H9 (cell line): ENCODE measurements at regions not wholly inside any gene's neighbourhood (a gene's known extent, or its start where the extent isn't known, plus 50 kb on each side); places are given as distances from the start of the nearest gene placed in this dataset.

Experiments used
- DNase-seq: peaks from one replicate; pipeline ENCODE4 v3.0.0-alpha.2; 2017
- H2AFZ ChIP-seq: one replicate; pipeline ENCODE4 v1.6.1; 2013; ENCODE audit warnings: mild to moderate bottlenecking, low read length, control low read depth, moderate library complexity
- H2AK5ac ChIP-seq: 2 replicates; pipeline ENCODE4 v1.6.1; 2013; ENCODE audit warnings: low read length, control low read depth, mixed read lengths; ENCODE audit not compliant: insufficient read length
- H2BK120ac ChIP-seq: one replicate; pipeline ENCODE4 v1.6.1; 2013; ENCODE audit warnings: low read depth, mild to moderate bottlenecking, low read length, control low read depth, inconsistent platforms; ENCODE audit not compliant: poor library complexity, severe bottlenecking
- H2BK12ac ChIP-seq: 2 replicates; pipeline ENCODE4 v1.6.1; 2013; ENCODE audit warnings: low read length, control low read depth, mixed read lengths, low read depth; ENCODE audit not compliant: insufficient read length
- H2BK15ac ChIP-seq: 2 replicates; pipeline ENCODE4 v1.6.1; 2013; ENCODE audit warnings: low read depth, low read length, control low read depth
- H2BK20ac ChIP-seq: one replicate; pipeline ENCODE4 v1.6.1; 2013; ENCODE audit warnings: low read depth, mild to moderate bottlenecking, low read length, control low read depth, inconsistent platforms; ENCODE audit not compliant: poor library complexity, severe bottlenecking
- H2BK5ac ChIP-seq: 2 replicates; pipeline ENCODE4 v1.6.1; 2013; ENCODE audit warnings: low read length, control low read depth, mixed read lengths; ENCODE audit not compliant: insufficient read length
- H3K14ac ChIP-seq: 2 replicates; pipeline ENCODE4 v1.6.1; 2013; ENCODE audit warnings: low read length, control low read depth; ENCODE audit not compliant: insufficient read depth
- H3K18ac ChIP-seq: 2 replicates; pipeline ENCODE4 v1.6.1; 2013; ENCODE audit warnings: low read depth, mild to moderate bottlenecking, mixed read lengths, low read length, control low read depth; ENCODE audit not compliant: insufficient read length
- H3K23ac ChIP-seq: 2 replicates; pipeline ENCODE4 v1.6.1; 2013; ENCODE audit warnings: low read length, control low read depth, mixed read lengths, low read depth; ENCODE audit not compliant: insufficient read length
- H3K23me2 ChIP-seq: 2 replicates; pipeline ENCODE4 v1.6.1; 2013; ENCODE audit warnings: low read depth, mild to moderate bottlenecking, mixed read lengths, low read length, control low read depth; ENCODE audit not compliant: insufficient read length, poor library complexity, severe bottlenecking
- H3K27ac ChIP-seq: 2 replicates; pipeline ENCODE4 v1.5.1; 2013; ENCODE audit warnings: low read length, control low read depth, mixed read lengths, low read depth; ENCODE audit not compliant: insufficient read length
- H3K27me3 ChIP-seq: 2 replicates; pipeline ENCODE4 v1.6.1; 2013; ENCODE audit warnings: low read length, control low read depth, inconsistent platforms; ENCODE audit not compliant: insufficient read depth
- H3K4ac ChIP-seq: 2 replicates; pipeline ENCODE4 v1.6.1; 2013; ENCODE audit warnings: low read depth, mild to moderate bottlenecking, control low read depth, inconsistent platforms, low read length, moderate library complexity
- H3K4me1 ChIP-seq: 2 replicates; pipeline ENCODE4 v1.6.1; 2013; ENCODE audit warnings: low read length, control low read depth, inconsistent platforms; ENCODE audit not compliant: insufficient read depth
- H3K4me2 ChIP-seq: 2 replicates; pipeline ENCODE4 v1.6.1; 2013; ENCODE audit warnings: low read length, control low read depth, mixed read lengths; ENCODE audit not compliant: insufficient read length, insufficient read depth
- H3K56ac ChIP-seq: 2 replicates; pipeline ENCODE4 v1.6.1; 2013; ENCODE audit warnings: low read depth, mild to moderate bottlenecking, mixed read lengths, low read length, control low read depth; ENCODE audit not compliant: insufficient read length
- H3K79me1 ChIP-seq: 2 replicates; pipeline ENCODE4 v1.6.1; 2013; ENCODE audit warnings: low read depth, mild to moderate bottlenecking, moderate library complexity, low read length, control low read depth, inconsistent platforms; ENCODE audit not compliant: insufficient read depth, poor library complexity, severe bottlenecking
- H3K79me2 ChIP-seq: 2 replicates; pipeline ENCODE4 v1.6.1; 2013; ENCODE audit warnings: low read length, control low read depth, inconsistent platforms; ENCODE audit not compliant: insufficient read depth
- H3K9ac ChIP-seq: 2 replicates; pipeline ENCODE4 v1.6.1; 2013; ENCODE audit warnings: low read length, control low read depth, mixed read lengths; ENCODE audit not compliant: insufficient read length; ENCODE audit errors: extremely low read depth
- H3K9me3 ChIP-seq: one replicate; pipeline ENCODE4 v1.6.1; 2013; ENCODE audit warnings: low read depth, low read length, inconsistent platforms; ENCODE audit not compliant: control insufficient read depth
- H3T11ph ChIP-seq: one replicate; pipeline ENCODE4 v1.6.1; 2013; ENCODE audit warnings: mild to moderate bottlenecking, low read length, control low read depth, inconsistent platforms
- H4K20me1 ChIP-seq: one replicate; pipeline ENCODE4 v1.6.1; 2013; ENCODE audit not compliant: control insufficient read depth, insufficient read length, insufficient read depth
- H4K5ac ChIP-seq: 2 replicates; pipeline ENCODE4 v1.6.1; 2013; ENCODE audit warnings: low read depth, mild to moderate bottlenecking, mixed read lengths, low read length, control low read depth; ENCODE audit not compliant: insufficient read length
- H4K8ac ChIP-seq: replicated peaks from 2 replicates; pipeline ENCODE4 v1.6.1; 2013; ENCODE audit warnings: low read length, control low read depth, mixed read lengths, low read depth; ENCODE audit not compliant: insufficient read length
- H4K91ac ChIP-seq: 2 replicates; pipeline ENCODE4 v1.6.1; 2013; ENCODE audit warnings: low read depth, mild to moderate bottlenecking, moderate library complexity, mixed read lengths, low read length, control low read depth; ENCODE audit not compliant: insufficient read length
- H3K27ac Mint-ChIP-seq, 3 experiments: 2 replicates in 2 of 3; 3 replicates in 1 of 3; pipeline ENCODE4 v1.8.0; 2020 to 2021; ENCODE audit warnings: mixed read lengths in 3 of 3, mild to moderate bottlenecking in 1 of 3, moderate library complexity in 1 of 3
- H3K27me3 Mint-ChIP-seq: 2 replicates; pipeline ENCODE4 v1.8.0; 2021; ENCODE audit warnings: low read depth, mild to moderate bottlenecking, moderate library complexity, mixed read lengths
- H3K36me3 Mint-ChIP-seq, 3 experiments: 2 replicates in 2 of 3; 3 replicates in 1 of 3; pipeline ENCODE4 v1.8.0; 2020 to 2021; ENCODE audit warnings: low read depth in 3 of 3, mixed read lengths in 3 of 3; ENCODE audit not compliant: insufficient read depth in 1 of 3
- H3K4me1 Mint-ChIP-seq, 2 experiments: 2 replicates each; pipeline ENCODE4 v1.8.0; 2020; ENCODE audit warnings: mixed read lengths in 2 of 2
- H3K4me3 Mint-ChIP-seq, 2 experiments: 2 replicates in 1 of 2; 3 replicates in 1 of 2; pipeline ENCODE4 v1.8.0; 2020 to 2021; ENCODE audit warnings: mild to moderate bottlenecking in 2 of 2, mixed read lengths in 2 of 2, moderate library complexity in 1 of 2
- H3K9me3 Mint-ChIP-seq, 2 experiments: 2 replicates in 1 of 2; 3 replicates in 1 of 2; pipeline ENCODE4 v1.8.0; 2020; ENCODE audit warnings: mild to moderate bottlenecking in 2 of 2, mixed read lengths in 2 of 2, moderate library complexity in 1 of 2
- CTCF ChIP-seq: fragments of 200-600 bp; sonication (generic); conservative IDR thresholded peaks from 3 replicates; pipeline ENCODE4 v1.8.0; 2021; ENCODE audit warnings: antibody characterized with exemption, mild to moderate bottlenecking
- WGBS: extraction: QIAGEN DNeasy Blood & Tissue Kit; methylation state at CpG from one replicate; pipeline ENCODE4 v1.1.7; 2013; ENCODE audit warnings: missing lambda C conversion rate, low lambda C conversion rate, mixed read lengths; ENCODE audit not compliant: insufficient read length; ENCODE audit errors: extremely low coverage; 5-methylcytosine and 5-hydroxymethylcytosine counted together

GRCh38 chr14:87397499-87397898 is 595.5 kb downstream of the GALC start:
- H3K9me3 Mint-ChIP-seq = no peaks in the 10 kb centered on the region
- H3K9ac ChIP-seq = no peak overlapping the region
- H2BK5ac ChIP-seq = no peak overlapping the region

More at GRCh38 chr14:87397499-87397898, 595.5 kb downstream of the GALC start:
- no peaks in the 10 kb centered on the region for H4K20me1 ChIP-seq
- H4K5ac ChIP-seq = no peak overlapping the region
- no peak overlapping the region for H4K91ac ChIP-seq
- H2BK20ac ChIP-seq = no peak overlapping the region
- Mint-ChIP-seq H3K27ac (no peak overlapping the region), H3K36me3 (no peaks in the 10 kb centered on the region), H3K27me3 (no peaks in the 10 kb centered on the region), H3K4me3 (no peak overlapping the region), H3K4me1 (no peaks in the 10 kb centered on the region)
- no peak overlapping the region for H2BK120ac ChIP-seq
- no peaks in the 10 kb centered on the region for H3K27me3 ChIP-seq
- no peaks in the 10 kb centered on the region for H3K4me1 ChIP-seq
- H2BK12ac ChIP-seq = no peak overlapping the region
- H3K79me2 ChIP-seq = no peaks in the 10 kb centered on the region
- no peak overlapping the region for H3K56ac ChIP-seq
- H4K8ac ChIP-seq = no peak overlapping the region
- no CpG with 5 or more reads among the region's 4 CpGs for WGBS
- no peak overlapping the region for H3K18ac ChIP-seq
- DNase-seq = no peak
- no peak overlapping the region for H3T11ph ChIP-seq
- H2BK15ac ChIP-seq = no peak overlapping the region
- no peaks in the 10 kb centered on the region for H3K79me1 ChIP-seq
- no peak for TF ChIP-seq CTCF
- H3K23ac ChIP-seq = no peak overlapping the region
- H3K14ac ChIP-seq = no peak overlapping the region
- no peaks in the 10 kb centered on the region for H3K9me3 ChIP-seq
- no peak overlapping the region for H2AK5ac ChIP-seq
- no peak overlapping the region for H3K27ac ChIP-seq
- H3K4me2 ChIP-seq = no peak overlapping the region
- H2AFZ ChIP-seq = no peak overlapping the region
- H3K23me2 ChIP-seq = no peaks in the 10 kb centered on the region
- no peak overlapping the region for H3K4ac ChIP-seq
